ENCODE measurements at regions not wholly inside any gene's neighbourhood (a gene's known extent, or its start where the extent isn't known, plus 50 kb on each side); places are given as distances from the start of the nearest gene placed in this dataset.

DNA sequence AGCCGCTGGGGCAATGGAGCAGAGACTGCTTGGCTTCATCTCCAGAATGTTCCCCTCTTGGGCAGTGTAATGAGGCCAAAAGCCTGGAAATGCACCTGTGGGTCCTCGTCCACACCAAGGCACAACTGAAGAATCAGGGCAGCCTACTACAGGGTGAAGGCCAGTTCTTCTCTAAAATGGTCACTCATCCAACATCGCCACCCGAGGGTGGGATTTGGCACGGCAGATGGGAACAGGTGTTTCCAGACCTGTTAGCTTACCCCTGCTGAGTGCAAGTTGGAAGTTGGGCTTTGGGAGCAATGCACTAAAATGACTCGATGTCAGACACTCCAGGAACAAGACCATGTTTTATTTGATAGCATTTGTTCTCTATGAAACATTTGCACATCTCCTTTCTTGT lies 543.7 kb downstream of the NPHP4 start:
- DNase-seq = no peak
- H3K4me3 Mint-ChIP-seq = no peak overlapping the region
- H3K27me3 Mint-ChIP-seq (ENCODE audit: insufficient read depth) = no peaks in the 10 kb centered on the region; the same call in 1 of the 2 replicates

DNA sequence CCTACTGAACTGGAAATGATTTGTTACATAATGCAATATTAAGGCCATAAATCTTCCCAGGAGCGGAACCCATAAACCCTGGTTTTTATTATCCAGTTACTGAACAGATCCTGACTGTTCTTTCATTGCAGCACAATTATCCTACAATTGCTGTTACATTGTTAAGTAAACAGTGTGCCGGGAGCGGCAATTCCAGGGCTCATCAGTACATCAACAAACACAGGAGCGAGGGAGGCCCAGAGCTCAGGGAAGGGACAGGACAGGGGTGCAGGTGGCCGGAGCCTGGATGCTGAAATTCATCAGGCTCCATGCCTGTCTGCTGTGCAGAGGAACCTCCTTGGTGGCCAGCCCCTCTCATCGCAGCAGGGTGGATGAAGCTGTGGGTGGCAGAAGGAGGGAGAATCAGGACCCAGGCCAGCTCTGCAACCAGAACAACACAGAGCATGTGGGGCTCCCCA lies 544.7 kb downstream of the NPHP4 start:
- H3K27ac Mint-ChIP-seq = no peak overlapping the region
- TF ChIP-seq, protein P1, sequence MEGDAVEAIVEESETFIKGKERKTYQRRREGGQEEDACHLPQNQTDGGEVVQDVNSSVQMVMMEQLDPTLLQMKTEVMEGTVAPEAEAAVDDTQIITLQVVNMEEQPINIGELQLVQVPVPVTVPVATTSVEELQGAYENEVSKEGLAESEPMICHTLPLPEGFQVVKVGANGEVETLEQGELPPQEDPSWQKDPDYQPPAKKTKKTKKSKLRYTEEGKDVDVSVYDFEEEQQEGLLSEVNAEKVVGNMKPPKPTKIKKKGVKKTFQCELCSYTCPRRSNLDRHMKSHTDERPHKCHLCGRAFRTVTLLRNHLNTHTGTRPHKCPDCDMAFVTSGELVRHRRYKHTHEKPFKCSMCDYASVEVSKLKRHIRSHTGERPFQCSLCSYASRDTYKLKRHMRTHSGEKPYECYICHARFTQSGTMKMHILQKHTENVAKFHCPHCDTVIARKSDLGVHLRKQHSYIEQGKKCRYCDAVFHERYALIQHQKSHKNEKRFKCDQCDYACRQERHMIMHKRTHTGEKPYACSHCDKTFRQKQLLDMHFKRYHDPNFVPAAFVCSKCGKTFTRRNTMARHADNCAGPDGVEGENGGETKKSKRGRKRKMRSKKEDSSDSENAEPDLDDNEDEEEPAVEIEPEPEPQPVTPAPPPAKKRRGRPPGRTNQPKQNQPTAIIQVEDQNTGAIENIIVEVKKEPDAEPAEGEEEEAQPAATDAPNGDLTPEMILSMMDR (IDR thresholded peaks at IDR 0.05) = no peak
- H3K4me1 Mint-ChIP-seq (ENCODE audit: low read depth) = no peaks in the 10 kb centered on the region
- H3K36me3 Mint-ChIP-seq (ENCODE audit: low read depth) = 0 out of 2 replicates have a peak, but pooled peaks cover 4% of the 10 kb centered on the region
- no peaks in the 10 kb centered on the region; the same call in 1 of the 2 replicates for H3K27me3 Mint-ChIP-seq (ENCODE audit: insufficient read depth)
- H3K9me3 Mint-ChIP-seq = peaks cover 58% of the 10 kb centered on the region
- DNase-seq = no peak
- H3K4me3 Mint-ChIP-seq = no peak overlapping the region

More for the DNA sequence above, 543.7 kb downstream of the NPHP4 start:
- 0 out of 2 replicates have a peak, but pooled peaks cover 4% of the 10 kb centered on the region for H3K36me3 Mint-ChIP-seq (ENCODE audit: low read depth)
- H3K27ac Mint-ChIP-seq = no peak overlapping the region
- TF ChIP-seq, protein P1 (IDR thresholded peaks at IDR 0.05) = no peak
- H3K9me3 Mint-ChIP-seq = peaks cover 50% of the 10 kb centered on the region
- no peaks in the 10 kb centered on the region for H3K4me1 Mint-ChIP-seq (ENCODE audit: low read depth)

DNA sequence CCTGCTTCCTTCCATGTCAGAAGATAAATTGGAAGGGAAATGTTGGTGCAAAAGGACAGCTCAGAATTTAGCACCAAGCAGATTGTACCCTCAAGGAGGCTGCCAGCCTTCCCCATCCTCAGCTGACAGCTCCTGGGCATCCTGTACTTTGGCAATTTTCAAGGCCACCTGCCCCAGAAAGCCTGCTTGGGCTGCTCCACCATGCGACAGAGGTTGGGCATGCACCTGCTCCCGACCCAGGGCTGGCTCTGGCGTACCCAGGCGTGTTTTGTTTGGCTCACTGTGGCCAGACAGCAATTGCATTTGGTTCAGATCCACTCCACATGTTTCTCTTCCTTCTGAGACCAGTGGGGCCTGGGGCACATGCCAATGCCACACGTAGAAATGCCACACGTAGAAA lies 547.8 kb downstream of the NPHP4 start:
- Mint-ChIP-seq H3K27me3 (ENCODE audit: insufficient read depth) (no peaks in the 10 kb centered on the region; the same call in 1 of the 2 replicates), H3K9me3 (peaks cover 75% of the 10 kb centered on the region), H3K4me3 (no peak overlapping the region), H3K4me1 (ENCODE audit: low read depth) (no peaks in the 10 kb centered on the region), H3K36me3 (ENCODE audit: low read depth) (0 out of 2 replicates have a peak, but pooled peaks cover 8% of the 10 kb centered on the region), H3K27ac (no peak overlapping the region)
- TF ChIP-seq, protein P1 (IDR thresholded peaks at IDR 0.05) = no peak
- no peak for DNase-seq

DNA sequence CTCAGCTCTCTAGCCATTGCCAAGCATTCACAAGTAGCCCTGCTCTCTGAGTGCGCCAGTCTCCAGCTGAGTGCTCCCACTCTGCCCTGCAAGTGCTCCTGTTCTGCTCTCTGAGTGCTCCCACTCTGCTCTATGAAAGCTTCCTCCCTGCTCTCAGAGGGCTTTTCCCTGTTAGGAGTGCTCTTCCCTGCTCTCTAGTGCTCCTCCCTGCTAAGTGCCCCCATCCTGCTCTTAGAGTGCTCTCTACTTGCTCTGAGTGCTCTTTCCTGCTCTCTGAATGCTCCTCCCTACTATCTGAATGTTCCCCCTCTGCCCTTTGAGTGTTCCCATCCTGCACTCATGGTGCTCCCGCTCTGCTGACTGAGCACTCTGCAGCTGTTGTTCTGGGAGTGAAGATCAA lies 555.4 kb downstream of the NPHP4 start:
- no peak overlapping the region for H3K4me3 Mint-ChIP-seq
- H3K4me1 Mint-ChIP-seq (ENCODE audit: low read depth) = no peaks in the 10 kb centered on the region
- H3K27ac Mint-ChIP-seq = no peak overlapping the region
- peaks cover 73% of the 10 kb centered on the region for H3K9me3 Mint-ChIP-seq
- no peaks in the 10 kb centered on the region for H3K27me3 Mint-ChIP-seq (ENCODE audit: insufficient read depth)
- DNase-seq = no peak
- peaks cover 12% of the 10 kb centered on the region for H3K36me3 Mint-ChIP-seq (ENCODE audit: low read depth)
- TF ChIP-seq, protein P1 (IDR thresholded peaks at IDR 0.05) = no peak

DNA sequence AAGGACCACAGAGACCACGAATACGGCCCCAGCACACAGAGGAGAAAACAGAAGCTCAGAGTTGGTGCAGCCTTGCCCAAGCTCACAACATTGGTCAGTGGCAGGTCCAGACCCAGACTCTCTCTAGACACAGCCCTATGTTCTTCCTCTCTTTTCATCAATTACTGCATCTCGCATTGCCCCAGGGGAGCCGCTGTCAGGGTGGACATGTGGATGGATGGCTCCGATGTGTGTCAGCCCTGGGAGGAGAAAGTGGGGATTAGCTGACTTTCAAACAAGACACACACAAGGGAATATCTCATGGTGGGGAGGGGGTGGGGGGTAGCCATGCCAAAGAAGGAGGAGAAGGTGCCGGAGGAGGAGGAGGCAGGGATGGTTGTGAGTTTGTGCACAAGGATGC lies 556.8 kb downstream of the NPHP4 start:
- Mint-ChIP-seq H3K27me3 (ENCODE audit: insufficient read depth) (no peaks in the 10 kb centered on the region), H3K9me3 (peaks cover 72% of the 10 kb centered on the region), H3K36me3 (ENCODE audit: low read depth) (peaks cover 12% of the 10 kb centered on the region), H3K27ac (no peak overlapping the region), H3K4me3 (no peak overlapping the region), H3K4me1 (ENCODE audit: low read depth) (no peaks in the 10 kb centered on the region)
- no peak for DNase-seq
- TF ChIP-seq, protein P1 (IDR thresholded peaks at IDR 0.05) = no peak

DNA sequence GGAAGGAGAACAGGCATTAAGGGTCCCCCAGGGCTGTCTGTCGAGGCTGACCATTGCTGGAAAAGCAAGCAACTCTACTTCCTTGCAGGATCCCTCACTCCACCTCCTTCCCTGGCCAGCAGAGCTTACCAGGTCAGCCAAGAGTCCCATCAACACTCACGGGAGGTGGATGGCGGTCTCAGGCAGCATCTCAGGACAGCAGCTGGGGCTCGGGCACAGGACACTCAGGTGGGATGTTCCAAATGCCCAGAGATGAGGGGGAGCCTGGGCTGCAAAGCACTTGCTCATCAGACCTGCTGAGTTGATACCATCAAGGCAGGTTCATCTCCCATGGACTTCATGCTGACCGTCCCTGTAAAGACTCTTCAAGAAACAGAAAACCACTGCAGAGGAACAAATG lies 559.8 kb downstream of the NPHP4 start:
- peaks cover 4% of the 10 kb centered on the region for H3K36me3 Mint-ChIP-seq (ENCODE audit: low read depth)
- TF ChIP-seq, protein P1 (IDR thresholded peaks at IDR 0.05) = no peak
- no peaks in the 10 kb centered on the region for H3K4me1 Mint-ChIP-seq (ENCODE audit: low read depth)

More for the DNA sequence above, 559.8 kb downstream of the NPHP4 start:
- DNase-seq = no peak
- no peaks in the 10 kb centered on the region for H3K27me3 Mint-ChIP-seq (ENCODE audit: insufficient read depth)
- peaks cover 64% of the 10 kb centered on the region for H3K9me3 Mint-ChIP-seq
- H3K27ac Mint-ChIP-seq = no peak overlapping the region
- H3K4me3 Mint-ChIP-seq = no peak overlapping the region
